ENCODE measurements at regions not wholly inside any gene's neighbourhood (a gene's known extent, or its start where the extent isn't known, plus 50 kb on each side); places are given as distances from the start of the nearest gene placed in this dataset.
"Not testable (repeated sequence)": the region's sequence is repeated elsewhere in the genome, so short reads cannot be mapped to it uniquely, and the experiment has no call there.

DNA sequence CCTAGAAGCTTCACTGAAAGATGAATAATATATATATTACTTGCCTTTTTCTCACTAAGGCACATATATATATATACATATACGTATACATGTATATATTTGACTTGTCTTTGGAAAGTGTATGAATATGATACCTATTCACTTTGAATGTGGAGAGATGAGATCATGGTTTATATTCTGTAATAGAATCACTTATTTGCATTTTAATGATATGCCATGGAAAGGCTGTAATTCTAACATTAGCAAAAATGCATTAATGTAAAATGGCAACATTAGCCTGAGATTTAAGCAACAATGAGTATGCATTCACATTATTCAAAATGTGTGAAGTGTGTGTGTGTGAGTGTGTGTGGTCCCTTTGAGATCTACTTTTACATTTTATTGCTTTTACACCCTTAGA is 54.5 kb upstream of the PRKD1 start:
- TF ChIP-seq, protein P1, sequence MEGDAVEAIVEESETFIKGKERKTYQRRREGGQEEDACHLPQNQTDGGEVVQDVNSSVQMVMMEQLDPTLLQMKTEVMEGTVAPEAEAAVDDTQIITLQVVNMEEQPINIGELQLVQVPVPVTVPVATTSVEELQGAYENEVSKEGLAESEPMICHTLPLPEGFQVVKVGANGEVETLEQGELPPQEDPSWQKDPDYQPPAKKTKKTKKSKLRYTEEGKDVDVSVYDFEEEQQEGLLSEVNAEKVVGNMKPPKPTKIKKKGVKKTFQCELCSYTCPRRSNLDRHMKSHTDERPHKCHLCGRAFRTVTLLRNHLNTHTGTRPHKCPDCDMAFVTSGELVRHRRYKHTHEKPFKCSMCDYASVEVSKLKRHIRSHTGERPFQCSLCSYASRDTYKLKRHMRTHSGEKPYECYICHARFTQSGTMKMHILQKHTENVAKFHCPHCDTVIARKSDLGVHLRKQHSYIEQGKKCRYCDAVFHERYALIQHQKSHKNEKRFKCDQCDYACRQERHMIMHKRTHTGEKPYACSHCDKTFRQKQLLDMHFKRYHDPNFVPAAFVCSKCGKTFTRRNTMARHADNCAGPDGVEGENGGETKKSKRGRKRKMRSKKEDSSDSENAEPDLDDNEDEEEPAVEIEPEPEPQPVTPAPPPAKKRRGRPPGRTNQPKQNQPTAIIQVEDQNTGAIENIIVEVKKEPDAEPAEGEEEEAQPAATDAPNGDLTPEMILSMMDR (IDR thresholded peaks at IDR 0.05; ENCODE audit: low read depth, low read length) = no peak
- H3K4me3 ChIP-seq (replicated peaks in 1 of 2; ENCODE audit: low read depth in 2 of 2, low read length in 2 of 2) = no peak overlapping the region
- DNase-seq (ENCODE audit: low read depth in 2 of 2) = no peak

DNA sequence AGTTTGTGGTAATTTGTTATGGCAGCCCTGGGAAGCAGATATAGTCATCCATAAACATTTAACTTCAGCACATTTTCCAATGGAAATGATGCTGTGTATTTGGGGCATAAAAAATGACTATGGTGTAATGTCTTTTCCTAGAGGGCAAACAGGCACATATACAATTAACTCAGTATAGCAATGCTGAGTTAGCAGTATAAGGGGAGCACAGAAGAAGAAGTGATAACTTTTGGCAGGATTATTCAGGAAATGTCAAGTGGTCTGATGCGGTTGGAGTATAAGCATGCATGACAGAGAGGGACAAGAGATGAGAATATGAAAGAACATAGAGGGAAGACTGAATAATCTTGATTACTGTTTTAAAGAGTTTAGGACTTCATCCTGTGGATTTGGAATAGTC is 55.3 kb upstream of the PRKD1 start:
- no peak overlapping the region for H3K4me3 ChIP-seq (replicated peaks in 1 of 2; ENCODE audit: low read depth in 2 of 2, low read length in 2 of 2)
- no peak for DNase-seq (ENCODE audit: low read depth in 2 of 2)
- TF ChIP-seq, protein P1 (IDR thresholded peaks at IDR 0.05; ENCODE audit: low read depth, low read length) = no peak

DNA sequence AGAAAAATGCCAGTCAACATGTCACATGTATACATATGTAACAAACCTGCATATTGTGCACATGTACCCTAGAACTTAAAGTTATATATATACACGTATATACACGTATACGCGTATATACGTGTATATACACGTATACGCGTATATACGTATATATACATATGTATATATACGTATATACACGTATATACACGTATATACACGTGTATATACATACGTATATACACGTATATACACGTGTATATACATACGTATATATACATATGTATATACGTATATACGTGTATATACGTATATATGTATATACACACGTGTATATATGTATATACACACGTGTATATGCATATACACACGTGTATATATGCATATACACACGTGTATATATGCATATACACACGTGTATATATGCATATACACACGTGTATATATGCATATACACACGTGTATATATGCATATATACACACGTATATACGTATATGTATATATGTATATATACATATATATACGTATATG is 62.8 kb upstream of the PRKD1 start:
- not testable (repeated sequence) for DNase-seq (ENCODE audit: low read depth in 2 of 2)

DNA sequence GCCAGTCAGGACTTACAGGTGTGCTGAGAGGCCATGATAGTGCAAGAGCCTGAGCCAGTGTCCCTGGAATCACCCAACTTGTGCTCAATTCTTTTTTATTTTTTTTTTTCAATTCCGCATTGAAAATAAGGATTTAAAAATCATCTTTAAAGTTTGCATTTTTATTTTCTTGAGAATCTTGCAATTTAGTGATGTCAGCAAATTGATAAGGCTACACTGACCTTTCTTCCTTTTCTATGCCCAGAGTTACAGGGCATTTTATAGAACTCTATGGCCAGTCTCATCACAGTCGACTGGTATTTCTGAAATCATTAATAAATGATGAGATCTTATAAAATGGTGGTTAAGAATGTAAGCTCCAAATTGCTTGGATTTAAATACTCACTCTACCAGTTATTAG is 63.3 kb upstream of the PRKD1 start:
- no peak for DNase-seq (ENCODE audit: low read depth in 2 of 2)
- no peak overlapping the region for H3K4me3 ChIP-seq (replicated peaks in 1 of 2; ENCODE audit: low read depth in 2 of 2, low read length in 2 of 2)
- TF ChIP-seq, protein P1 (IDR thresholded peaks at IDR 0.05; ENCODE audit: low read depth, low read length) = no peak

More for the DNA sequence above, 62.8 kb upstream of the PRKD1 start:
- not testable (repeated sequence) for H3K4me3 ChIP-seq (replicated peaks in 1 of 2; ENCODE audit: low read depth in 2 of 2, low read length in 2 of 2)

DNA sequence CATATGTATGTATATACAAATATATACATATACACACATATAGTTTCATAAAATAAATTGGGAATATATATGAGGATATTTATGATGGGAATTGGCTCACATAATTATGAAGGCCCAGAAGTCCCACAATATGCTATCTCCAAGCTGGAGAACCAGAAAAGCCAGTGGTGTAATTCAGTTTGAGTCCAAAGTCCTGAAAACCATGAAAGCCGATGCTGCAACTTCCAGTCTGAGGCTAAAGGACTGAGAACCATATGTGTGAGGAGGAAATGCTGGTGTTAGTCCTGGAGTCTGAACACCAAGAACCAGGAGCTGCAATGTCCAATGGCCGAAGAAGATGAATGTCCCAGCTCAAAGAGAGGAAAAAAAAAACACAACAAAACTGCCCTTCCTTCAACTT is 65.5 kb upstream of the PRKD1 start:
- TF ChIP-seq, protein P1 (IDR thresholded peaks at IDR 0.05; ENCODE audit: low read depth, low read length) = no peak
- H3K4me3 ChIP-seq (replicated peaks in 1 of 2; ENCODE audit: low read depth in 2 of 2, low read length in 2 of 2) = no peak overlapping the region
- DNase-seq (ENCODE audit: low read depth in 2 of 2) = no peak

DNA sequence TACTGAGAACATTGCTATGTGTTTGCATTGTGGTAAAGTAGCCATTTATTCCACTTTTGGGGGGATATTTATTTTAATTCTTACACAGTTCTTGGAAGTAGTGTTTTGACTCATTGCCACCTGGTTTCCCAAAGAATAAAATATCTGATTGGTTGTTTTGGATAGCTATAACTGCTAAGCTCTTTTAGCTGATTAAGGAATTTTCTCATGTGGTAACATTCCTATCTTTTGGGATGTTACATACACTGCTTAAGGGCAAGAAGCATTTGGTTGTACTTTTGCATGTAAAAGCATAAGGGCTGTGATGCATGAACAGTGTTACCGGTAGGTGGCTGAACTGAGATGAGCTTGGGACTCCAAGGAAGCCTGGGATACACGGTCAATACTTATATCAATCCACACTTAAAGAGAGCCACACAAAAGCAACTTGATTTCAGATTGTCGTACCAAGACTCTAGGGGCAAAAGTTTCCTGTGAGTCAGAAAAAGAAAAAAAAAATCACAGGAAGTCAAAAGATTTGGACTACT is 71.4 kb upstream of the PRKD1 start:
- peak in 1 of 2 donors; percentile 2 for DNase-seq (ENCODE audit: low read depth in 2 of 2)
- TF ChIP-seq, protein P1 (IDR thresholded peaks at IDR 0.05; ENCODE audit: low read depth, low read length) = no peak
- H3K4me3 ChIP-seq (replicated peaks in 1 of 2; ENCODE audit: low read depth in 2 of 2, low read length in 2 of 2) = no peak overlapping the region

DNA sequence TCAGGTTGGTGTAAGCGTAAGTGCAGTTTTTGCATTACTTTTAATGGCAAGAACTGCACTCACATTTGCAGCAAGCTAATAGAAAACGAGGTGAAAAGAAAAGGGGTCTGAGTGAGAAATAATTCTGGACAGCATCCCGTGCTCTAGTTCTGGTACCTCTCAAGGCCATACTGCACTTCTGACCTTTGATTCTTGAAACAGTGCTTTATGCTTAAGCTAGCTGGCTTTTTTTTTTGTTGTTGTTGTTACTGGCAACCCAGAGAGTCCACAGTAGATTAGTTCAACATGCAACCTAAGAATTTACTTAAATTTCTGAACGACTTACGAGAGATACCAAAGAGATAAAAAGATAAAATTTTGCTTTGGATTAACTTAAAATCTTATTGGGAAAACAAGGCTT is 75.2 kb upstream of the PRKD1 start:
- DNase-seq (ENCODE audit: low read depth in 2 of 2) = peak in 1 of 2 donors; percentile 6
- H3K4me3 ChIP-seq (replicated peaks in 1 of 2; ENCODE audit: low read depth in 2 of 2, low read length in 2 of 2) = no peak overlapping the region
- TF ChIP-seq, protein P1 (IDR thresholded peaks at IDR 0.05; ENCODE audit: low read depth, low read length) = no peak

Data from cardiac fibroblast (primary cell).